A549 (cell line): ENCODE measurements at regions not wholly inside any gene's neighbourhood (a gene's known extent, or its start where the extent isn't known, plus 50 kb on each side); places are given as distances from the start of the nearest gene placed in this dataset.

Experiments used
- ATAC-seq, 2 experiments: fragments of 200-7000 bp in 1 of 2; fragments of >200 bp in 1 of 2; cut with Nextera tagmentation in 1 of 2; cut with Tn5 transposase in 1 of 2; 3 replicates each; pipeline versions ENCODE4 v1.8.0 to v1.9.1; 2018 to 2020; ENCODE audit warnings: mild to moderate bottlenecking in 1 of 2, moderate library complexity in 1 of 2
- CTCF ChIA-PET: fragments of 300-600 bp; sonication (Branson Sonifier 250); formaldehyde crosslinking; extraction: SDS; loops from one replicate; lab custom pipeline; 2021; ENCODE audit warnings: antibody characterized with exemption, inconsistent platforms; lab: Yijun Ruan, JAX
- POLR2A ChIA-PET: fragments of 350-600 bp; formaldehyde crosslinking; extraction: SDS; loops from one replicate; lab custom pipeline; 2021; ENCODE audit warnings: antibody characterized with exemption, inconsistent platforms; lab: Yijun Ruan, JAX
- DNase-seq, 2 experiments: peaks; one replicate each; pipeline versions ENCODE4 v3.0.0 to v3.0.0-alpha.2; 2011 to 2016; ENCODE audit warnings: low read depth in 1 of 2, low spot score in 1 of 2
- FAIRE-seq: peaks from 2 replicates; lab custom pipeline; 2011; peaks lifted over from hg19 to GRCh38; lab: Jason Lieb, UNC
- H3K27ac ChIP-seq, 2 experiments: fragments of >200 bp; sonication (Bioruptor Twin); formaldehyde crosslinking; 3 replicates each; pipeline ENCODE4 v1.5.1; 2016 to 2017
- H3K4me1 ChIP-seq: fragments of >200 bp; sonication (Bioruptor Twin); formaldehyde crosslinking; 3 replicates; pipeline ENCODE4 v1.6.1; 2016
- H3K4me2 ChIP-seq: fragments of >200 bp; sonication (Bioruptor Twin); formaldehyde crosslinking; 3 replicates; pipeline ENCODE4 v1.6.1; 2016
- H3K4me3 ChIP-seq: fragments of >200 bp; sonication (Bioruptor Twin); formaldehyde crosslinking; 3 replicates; pipeline ENCODE4 v1.5.1; 2016
- H3K9me3 ChIP-seq: fragments of >200 bp; sonication (Bioruptor Twin); formaldehyde crosslinking; 3 replicates; pipeline ENCODE4 v1.6.1; 2016
- ATOH8 ChIP-seq: fragments of 250-450 bp; sonication (Bioruptor Pico); IDR thresholded peaks from 2 replicates; pipeline ENCODE4 v1.5.0; 2020; ENCODE audit warnings: low read depth, mild to moderate bottlenecking, moderate library complexity
- BHLHE40 ChIP-seq: IDR thresholded peaks from 2 replicates; pipeline ENCODE4 v1.6.1; 2012; ENCODE audit warnings: low read depth, low read length, inconsistent platforms
- CBX8 ChIP-seq: fragments of 200-600 bp; sonication (generic); IDR thresholded peaks from 2 replicates; pipeline ENCODE4 v1.6.1; 2016
- CHD2 ChIP-seq: fragments of 150-350 bp; IDR thresholded peaks from 2 replicates; pipeline ENCODE4 v1.6.1; 2014; ENCODE audit warnings: low read length; ENCODE audit not compliant: partially characterized antibody
- E2F6 ChIP-seq: IDR thresholded peaks from 2 replicates; pipeline ENCODE4 v1.6.1; 2012; ENCODE audit warnings: low read depth, borderline replicate concordance
- EHF ChIP-seq: fragments of 250-450 bp; sonication (Bioruptor Pico); IDR thresholded peaks from 2 replicates; pipeline ENCODE4 v1.5.0; 2020; ENCODE audit warnings: mild to moderate bottlenecking
- FOSL2 ChIP-seq, 2 experiments: fragments of 450-650 bp in 1 of 2; fragments of >200 bp in 1 of 2; sonication (Bioruptor Twin) in 1 of 2; formaldehyde crosslinking; IDR thresholded peaks; 2 replicates each; pipeline versions ENCODE4 v1.5.0 to v1.6.1; 2016 to 2020; ENCODE audit warnings: mild to moderate bottlenecking in 1 of 2, moderate library complexity in 1 of 2
- FOXS1 ChIP-seq: fragments of 250-450 bp; sonication (Bioruptor Pico); IDR thresholded peaks from 2 replicates; pipeline ENCODE4 v1.5.0; 2020; ENCODE audit warnings: mild to moderate bottlenecking, moderate library complexity
- HES2 ChIP-seq: fragments of >200 bp; sonication (Bioruptor Twin); formaldehyde crosslinking; IDR thresholded peaks from 2 replicates; pipeline ENCODE4 v1.6.1; 2016
- HMGXB4 ChIP-seq: fragments of 250-450 bp; sonication (Bioruptor Pico); IDR thresholded peaks from 2 replicates; pipeline ENCODE4 v1.5.0; 2021; ENCODE audit warnings: mild to moderate bottlenecking, moderate library complexity, borderline replicate concordance
- JUN ChIP-seq, 2 experiments: fragments of >200 bp; sonication (Bioruptor Twin); formaldehyde crosslinking; IDR thresholded peaks; 2 replicates in 1 of 2; 3 replicates in 1 of 2; pipeline ENCODE4 v1.6.1; 2016 to 2017
- MAX ChIP-seq: IDR thresholded peaks from 2 replicates; pipeline ENCODE4 v1.6.1; 2012
- MYC ChIP-seq: IDR thresholded peaks from 2 replicates; pipeline ENCODE4 v1.6.1; 2012; ENCODE audit warnings: mild to moderate bottlenecking, inconsistent platforms, low read length, improper control_type of control experiment, borderline replicate concordance
- PHF8 ChIP-seq: fragments of 200-600 bp; sonication (generic); IDR thresholded peaks from 2 replicates; pipeline ENCODE4 v1.6.1; 2016; ENCODE audit warnings: low read depth, mild to moderate bottlenecking, antibody characterized with exemption, moderate library complexity, borderline replicate concordance
- POLR2A ChIP-seq: IDR thresholded peaks from 2 replicates; pipeline ENCODE4 v1.6.1; 2012; ENCODE audit warnings: mild to moderate bottlenecking, low read length
- POLR2AphosphoS2 ChIP-seq: conservative IDR thresholded peaks from 2 replicates; pipeline ENCODE4 v1.6.1; 2012; ENCODE audit warnings: low read length, improper control_type of control experiment, inconsistent platforms
- RARB ChIP-seq: fragments of 250-450 bp; sonication (Bioruptor Pico); IDR thresholded peaks from 2 replicates; pipeline ENCODE4 v1.8.0; 2021; ENCODE audit warnings: mild to moderate bottlenecking, moderate library complexity
- RCOR1 ChIP-seq: fragments of 150-350 bp; IDR thresholded peaks from 2 replicates; pipeline ENCODE4 v1.6.1; 2014; ENCODE audit warnings: antibody characterized with exemption, low read length, low read depth
- REST ChIP-seq: fragments of 200-600 bp; sonication (generic); IDR thresholded peaks from 2 replicates; pipeline ENCODE4 v1.6.1; 2016; ENCODE audit warnings: antibody characterized with exemption, mild to moderate bottlenecking, moderate library complexity
- ZC3H11A ChIP-seq: fragments of 450-650 bp; IDR thresholded peaks from 2 replicates; pipeline ENCODE4 v1.6.1; 2014; ENCODE audit warnings: antibody characterized with exemption, mild to moderate bottlenecking
- WGBS: methylation state at CpG from one replicate; pipeline ENCODE4 v1.1.6; 2017; ENCODE audit errors: missing lambda C conversion rate; 5-methylcytosine and 5-hydroxymethylcytosine counted together

- TF ChIP-seq POLR2AphosphoS2 (no peak), POLR2A (no peak), EHF (CRISPR knock-in tag) (no peak), REST (no peak), HES2 (no peak), RCOR1 (no peak), HMGXB4 (CRISPR knock-in tag) (no peak), CHD2 (no peak), MYC (no peak), MAX (no peak), BHLHE40 (no peak), ZC3H11A (no peak), ATOH8 (CRISPR knock-in tag) (no peak)
- ATAC-seq (no peak), DNase-seq (no peak), FAIRE-seq (no peak)
- peaks cover 15% of the 10 kb centered on the region; the same call in 2 of the 3 replicates for H3K4me1 ChIP-seq
- ChIA-PET CTCF (no interaction called here), POLR2A (no interaction called here)
- H3K27ac ChIP-seq, result 0 out of 6 replicates have a peak overlapping the region, but pooled peaks of 1 of the 2 experiments have one; percentile 25
- H3K4me2 ChIP-seq, result no peak overlapping the region
- no peak overlapping the region for H3K4me3 ChIP-seq
- no peaks in the 10 kb centered on the region for H3K9me3 ChIP-seq
Observed at GRCh38 chr4:66558651-66559050, 888.4 kb upstream of the EPHA5 start.

GRCh38 chr4:66556651-66557278 lies 886.5 kb upstream of the EPHA5 start:
- ATAC-seq (no peak), FAIRE-seq (no peak), DNase-seq (peak in 1 of 2 experiments; percentile 14)
- H3K4me2 ChIP-seq, result no peak overlapping the region
- TF ChIP-seq POLR2A, result no peak
- no peak for TF ChIP-seq JUN (IDR thresholded peaks at IDR 0.05)
- no peak for TF ChIP-seq FOXS1 (CRISPR knock-in tag)
- no peak for TF ChIP-seq RARB
- no peak for TF ChIP-seq PHF8
- no peak for TF ChIP-seq REST
- TF ChIP-seq CBX8, result no peak
- no peak for TF ChIP-seq E2F6
- TF ChIP-seq FOSL2 (IDR thresholded peaks at IDR 0.05), result no peak
- TF ChIP-seq FOSL2 (CRISPR knock-in tag; IDR thresholded peaks at IDR 0.05), result no peak
- ChIA-PET POLR2A (interaction anchor here (1.5 kb wide), 1 partner anchor 8 kb away, joined by 5 read pairs; no protein-coding TSS in a partner anchor), CTCF (no interaction called here)
- WGBS, result 92% methylated on average over 10 of the region's 10 CpGs
- H3K4me1 ChIP-seq, result peaks cover 14% of the 10 kb centered on the region; the same call in 2 of the 3 replicates
- H3K27ac ChIP-seq, result peak overlapping the region in 1 of 2 experiments; percentile 44; a peak in 2 of 6 replicates
- H3K9me3 ChIP-seq, result no peaks in the 10 kb centered on the region
- H3K4me3 ChIP-seq, result no peak overlapping the region
